ENCODE measurements at regions not wholly inside any gene's neighbourhood (a gene's known extent, or its start where the extent isn't known, plus 50 kb on each side); places are given as distances from the start of the nearest gene placed in this dataset.
"Not testable (repeated sequence)": the region's sequence is repeated elsewhere in the genome, so short reads cannot be mapped to it uniquely, and the experiment has no call there.

DNA sequence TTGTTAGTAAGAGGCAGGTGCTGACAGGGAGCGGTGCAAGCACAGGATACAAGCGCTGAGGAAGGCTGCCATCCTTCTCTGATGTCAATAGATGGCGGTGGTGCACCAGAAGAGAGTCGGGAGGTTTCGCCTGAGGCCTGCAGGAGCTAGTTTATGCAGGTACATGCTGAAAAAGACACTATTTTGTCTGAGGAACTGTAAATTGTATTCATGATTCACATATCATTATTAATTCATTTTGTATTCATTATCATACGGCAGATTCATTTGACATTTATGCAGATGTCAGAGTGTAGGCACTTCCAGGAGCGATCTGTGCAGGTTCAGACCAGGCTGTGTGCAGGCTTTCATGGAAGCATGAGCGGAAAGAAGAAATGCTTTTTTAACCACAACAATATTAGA, 824.0 kb downstream of the STIM2 start:
- TF ChIP-seq, protein P1, sequence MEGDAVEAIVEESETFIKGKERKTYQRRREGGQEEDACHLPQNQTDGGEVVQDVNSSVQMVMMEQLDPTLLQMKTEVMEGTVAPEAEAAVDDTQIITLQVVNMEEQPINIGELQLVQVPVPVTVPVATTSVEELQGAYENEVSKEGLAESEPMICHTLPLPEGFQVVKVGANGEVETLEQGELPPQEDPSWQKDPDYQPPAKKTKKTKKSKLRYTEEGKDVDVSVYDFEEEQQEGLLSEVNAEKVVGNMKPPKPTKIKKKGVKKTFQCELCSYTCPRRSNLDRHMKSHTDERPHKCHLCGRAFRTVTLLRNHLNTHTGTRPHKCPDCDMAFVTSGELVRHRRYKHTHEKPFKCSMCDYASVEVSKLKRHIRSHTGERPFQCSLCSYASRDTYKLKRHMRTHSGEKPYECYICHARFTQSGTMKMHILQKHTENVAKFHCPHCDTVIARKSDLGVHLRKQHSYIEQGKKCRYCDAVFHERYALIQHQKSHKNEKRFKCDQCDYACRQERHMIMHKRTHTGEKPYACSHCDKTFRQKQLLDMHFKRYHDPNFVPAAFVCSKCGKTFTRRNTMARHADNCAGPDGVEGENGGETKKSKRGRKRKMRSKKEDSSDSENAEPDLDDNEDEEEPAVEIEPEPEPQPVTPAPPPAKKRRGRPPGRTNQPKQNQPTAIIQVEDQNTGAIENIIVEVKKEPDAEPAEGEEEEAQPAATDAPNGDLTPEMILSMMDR (IDR thresholded peaks at IDR 0.05; ENCODE audit: control insufficient read depth, extremely low read depth, insufficient read depth): peak; percentile 96
- H3K4me3 ChIP-seq (ENCODE audit: low read depth, low read length): no peak overlapping the region
- peak; percentile 50 for DNase-seq (ENCODE audit: low read depth)

DNA sequence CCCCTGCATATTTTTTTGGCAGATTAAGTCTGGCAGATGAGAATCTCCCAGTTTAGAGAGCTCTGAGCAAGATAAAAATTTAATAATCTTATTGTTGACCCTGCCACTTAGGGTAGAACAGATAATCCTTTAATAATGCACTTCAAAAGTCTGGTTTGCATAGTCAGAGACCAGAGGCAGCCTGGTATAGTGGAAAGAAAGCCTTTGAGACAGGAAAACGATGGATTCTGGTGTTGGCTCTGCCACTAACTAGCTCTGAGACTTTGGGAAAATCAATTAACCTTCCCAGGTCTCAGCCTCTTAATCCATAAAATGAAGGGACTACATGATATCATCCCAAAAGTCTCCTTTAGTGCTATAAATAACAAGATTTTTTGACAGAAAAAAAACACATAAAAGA, 824.5 kb downstream of the STIM2 start:
- TF ChIP-seq, protein P1 (IDR thresholded peaks at IDR 0.05; ENCODE audit: control insufficient read depth, extremely low read depth, insufficient read depth): no peak
- H3K4me3 ChIP-seq (ENCODE audit: low read depth, low read length): no peak overlapping the region
- DNase-seq (ENCODE audit: low read depth): no peak

DNA sequence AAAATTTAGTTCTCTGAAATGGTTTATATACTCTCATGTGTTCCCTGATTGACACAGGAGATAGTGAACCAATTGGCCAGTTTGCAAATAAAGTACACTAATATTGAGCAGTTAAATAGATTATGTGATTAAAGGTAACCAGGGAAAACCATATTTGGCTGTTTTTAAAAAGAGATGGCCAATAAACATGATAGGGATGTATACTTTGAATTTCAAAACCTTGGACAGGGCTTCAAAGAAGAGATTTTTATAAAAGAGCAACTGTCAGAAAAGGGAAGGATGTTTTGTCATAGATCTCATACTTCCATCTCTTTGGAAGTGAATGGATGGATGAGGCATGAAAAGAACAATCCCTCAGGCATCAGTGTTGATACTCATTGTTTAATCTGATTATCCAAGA, 825.3 kb downstream of the STIM2 start:
- TF ChIP-seq, protein P1 (IDR thresholded peaks at IDR 0.05; ENCODE audit: control insufficient read depth, extremely low read depth, insufficient read depth): no peak
- no peak overlapping the region for H3K4me3 ChIP-seq (ENCODE audit: low read depth, low read length)
- no peak for DNase-seq (ENCODE audit: low read depth)

DNA sequence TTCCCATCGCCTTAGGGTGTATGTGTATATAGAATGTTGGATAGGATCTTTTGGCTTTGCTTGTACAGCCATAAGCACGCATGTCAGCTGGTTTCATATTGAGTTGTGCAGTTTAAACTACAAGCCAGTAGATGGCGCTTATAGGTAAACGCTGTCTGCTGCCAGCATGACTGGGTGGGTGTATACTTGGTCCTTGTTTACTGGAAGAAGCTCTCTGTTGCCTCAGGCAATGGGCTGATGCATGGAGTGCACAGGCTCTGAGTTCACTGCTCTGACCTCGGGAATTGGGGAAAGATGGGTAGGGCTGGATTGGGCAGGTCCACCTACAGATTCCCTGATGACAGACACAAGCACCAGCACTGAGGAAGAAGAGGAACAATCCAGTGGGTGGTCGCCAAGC, 831.5 kb downstream of the STIM2 start:
- TF ChIP-seq, protein P1 (IDR thresholded peaks at IDR 0.05; ENCODE audit: control insufficient read depth, extremely low read depth, insufficient read depth): peak; percentile 57

DNA sequence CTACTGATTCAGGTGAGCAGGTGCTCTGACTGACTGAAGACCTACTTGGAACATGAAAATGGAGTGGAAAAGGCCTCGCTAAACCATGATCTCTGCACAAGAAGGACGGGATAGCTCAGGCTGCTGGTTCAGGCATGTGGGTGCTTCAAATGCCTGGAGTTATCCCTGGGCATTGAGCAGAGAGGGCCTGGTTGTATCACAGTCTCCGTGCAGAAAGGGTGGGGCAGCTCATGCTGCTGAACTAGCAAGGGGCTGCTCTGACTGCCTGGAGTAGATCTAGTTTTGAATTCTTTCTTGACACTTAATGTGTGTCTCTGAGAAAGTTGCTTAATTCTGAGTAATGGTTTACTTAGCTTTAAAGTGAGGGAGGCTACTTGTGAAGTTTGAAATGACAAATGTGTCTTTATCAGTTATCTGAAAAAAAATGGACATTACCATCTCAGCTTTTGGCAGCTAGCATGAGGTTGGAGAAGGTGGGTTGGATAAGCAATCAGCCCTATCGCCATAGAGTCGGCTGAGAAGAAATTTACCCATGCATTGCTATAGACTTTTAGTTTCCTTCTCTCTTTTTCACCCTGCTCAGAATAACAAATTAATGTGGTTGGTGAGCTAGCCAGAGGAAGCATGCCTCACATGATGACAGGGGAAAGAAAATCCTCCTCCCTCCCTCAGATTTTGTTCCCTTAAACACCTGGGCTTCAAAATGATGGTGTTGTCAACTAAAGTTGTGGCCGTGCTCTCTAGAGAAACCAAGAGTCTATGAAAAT, 832.4 kb downstream of the STIM2 start:
- DNase-seq (ENCODE audit: low read depth): no peak
- H3K4me3 ChIP-seq (ENCODE audit: low read depth, low read length): no peak overlapping the region
- TF ChIP-seq, protein P1 (IDR thresholded peaks at IDR 0.05; ENCODE audit: control insufficient read depth, extremely low read depth, insufficient read depth): no peak

More for the DNA sequence above, 831.5 kb downstream of the STIM2 start:
- DNase-seq (ENCODE audit: low read depth): peak; percentile 32
- H3K4me3 ChIP-seq (ENCODE audit: low read depth, low read length): no peak overlapping the region

DNA sequence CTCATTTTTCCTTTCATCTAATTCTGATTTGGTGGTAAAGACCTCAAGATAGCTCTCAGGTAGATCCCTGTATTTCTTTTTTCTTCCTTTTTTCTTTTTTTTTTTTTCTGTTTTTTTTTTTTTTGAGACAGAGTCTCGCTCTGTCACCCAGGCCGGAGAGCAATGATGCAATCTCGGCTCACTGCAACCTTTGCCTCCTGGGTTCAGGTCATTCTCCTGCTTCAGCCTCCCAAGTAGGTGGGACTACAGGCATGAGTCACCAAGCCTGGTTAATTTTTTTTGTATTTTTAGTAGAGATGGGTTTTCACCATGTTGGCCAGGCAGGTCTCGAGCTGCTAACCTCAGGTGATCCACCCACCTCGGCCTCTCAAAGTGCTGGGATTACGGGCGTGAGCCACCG, 835.6 kb downstream of the STIM2 start:
- not testable (repeated sequence) for DNase-seq (ENCODE audit: low read depth)

DNA sequence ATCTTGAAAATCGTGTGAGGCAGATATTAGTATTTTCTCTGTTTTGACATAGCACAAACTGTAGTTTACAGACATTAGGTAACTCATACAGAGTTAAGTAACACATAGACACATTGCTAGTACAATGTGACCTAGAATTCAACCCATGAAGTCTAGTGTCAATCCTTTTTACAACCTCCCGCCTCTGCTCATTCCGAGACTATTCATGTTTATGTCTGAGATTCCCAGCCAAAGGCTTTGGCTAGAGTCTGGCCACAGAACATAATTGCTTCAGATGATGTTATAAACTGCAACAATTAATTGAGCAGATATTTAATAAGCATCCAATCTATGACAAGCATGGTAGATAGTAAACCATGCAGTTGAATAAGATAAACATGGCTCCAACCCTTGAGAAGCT, 841.0 kb downstream of the STIM2 start:
- TF ChIP-seq, protein P1 (IDR thresholded peaks at IDR 0.05; ENCODE audit: control insufficient read depth, extremely low read depth, insufficient read depth): no peak
- no peak overlapping the region for H3K4me3 ChIP-seq (ENCODE audit: low read depth, low read length)
- no peak for DNase-seq (ENCODE audit: low read depth)

More for the DNA sequence above, 835.6 kb downstream of the STIM2 start:
- H3K4me3 ChIP-seq (ENCODE audit: low read depth, low read length): not testable (repeated sequence)

All from LNCaP clone FGC (cell line).